ENCODE measurements at regions not wholly inside any gene's neighbourhood (a gene's known extent, or its start where the extent isn't known, plus 50 kb on each side); places are given as distances from the start of the nearest gene placed in this dataset.

GRCh38 chr7:93636276-93636675 lies 61.8 kb upstream of the CALCR start:
- DNase-seq = no peak

- no peak for DNase-seq
Observed at GRCh38 chr7:93632371-93632770, 57.8 kb upstream of the CALCR start.

- no peak for DNase-seq
Observed at GRCh38 chr7:93629291-93629801, 54.8 kb upstream of the CALCR start.

DNA sequence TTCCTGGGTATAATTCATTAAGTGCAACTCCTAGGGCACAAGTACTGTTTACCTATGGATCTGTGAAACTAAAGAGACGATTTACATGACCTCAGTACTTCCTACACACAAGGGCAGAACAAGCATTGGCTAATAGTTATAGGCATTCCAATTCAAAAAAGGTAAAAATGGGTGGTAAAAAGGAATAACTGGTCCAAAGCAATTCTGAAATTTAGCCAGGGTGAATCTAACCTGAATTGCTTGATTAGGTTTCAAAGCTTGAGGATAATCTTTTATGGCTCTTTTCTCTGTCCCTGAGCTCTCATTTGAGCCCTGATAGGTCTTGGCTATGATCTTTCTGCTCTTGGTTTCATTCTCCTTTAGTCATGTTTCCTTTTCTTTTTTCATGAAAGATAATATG lies 52.3 kb upstream of the CALCR start:
- DNase-seq = no peak
